ENCODE measurements at regions not wholly inside any gene's neighbourhood (a gene's known extent, or its start where the extent isn't known, plus 50 kb on each side); places are given as distances from the start of the nearest gene placed in this dataset.

- DNase-seq (ENCODE audit: low read depth) = no peak
Observed at GRCh38 chrX:34072906-34073305, 59.2 kb downstream of the FAM47A start.

- DNase-seq (ENCODE audit: low read depth) = peak; percentile 56
Observed at GRCh38 chrX:34063616-34064015, 68.5 kb downstream of the FAM47A start.

- no peak for DNase-seq (ENCODE audit: low read depth)
Observed at GRCh38 chrX:34058005-34058404, 74.1 kb downstream of the FAM47A start.

GRCh38 chrX:34053931-34054330 lies 78.2 kb downstream of the FAM47A start:
- DNase-seq (ENCODE audit: low read depth) = no peak

All from renal cortical epithelial cell (primary cell).